ENCODE measurements at regions not wholly inside any gene's neighbourhood (a gene's known extent, or its start where the extent isn't known, plus 50 kb on each side); places are given as distances from the start of the nearest gene placed in this dataset.
"Not testable (repeated sequence)": the region's sequence is repeated elsewhere in the genome, so short reads cannot be mapped to it uniquely, and the experiment has no call there.

- TF ChIP-seq EZH2, CTCF, EZH2phosphoT487 (IDR thresholded peaks at IDR 0.05): not testable (repeated sequence)
Observed at GRCh38 chr2:89927018-89927417, 1235.5 kb downstream of the RPIA start.
